ENCODE measurements at regions not wholly inside any gene's neighbourhood (a gene's known extent, or its start where the extent isn't known, plus 50 kb on each side); places are given as distances from the start of the nearest gene placed in this dataset.

GRCh38 chr2:62361964-62362363 lies 144.0 kb downstream of the TMEM17 start:
- Histone ChIP-seq H3K4me3 (ENCODE audit: low read length in 3 of 3) (no peak overlapping the region), H3K9ac (ENCODE audit: low read depth in 1 of 3, low read length in 3 of 3) (no peak overlapping the region), H3K4me1 (ENCODE audit: control insufficient read depth in 3 of 3, insufficient read depth in 3 of 3, low read length in 3 of 3) (no peaks in the 10 kb centered on the region), H3K27ac (ENCODE audit: low read depth, low read length) (no peak overlapping the region), H3K27me3 (ENCODE audit: control insufficient read depth in 3 of 3, insufficient read depth in 3 of 3, low read length in 3 of 3) (peaks cover 0 to 3% (median 0%) of the 10 kb centered on the region in 3 donors), H3K9me3 (ENCODE audit: control insufficient read depth in 3 of 3, low read length in 3 of 3) (peaks cover 0 to 2% (median 0%) of the 10 kb centered on the region in 3 donors), H3K36me3 (ENCODE audit: control insufficient read depth in 3 of 3, insufficient read depth in 3 of 3, low read length in 3 of 3) (no peaks in the 10 kb centered on the region)

- no peaks in the 10 kb centered on the region for H3K4me1 ChIP-seq (ENCODE audit: control insufficient read depth in 3 of 3, insufficient read depth in 3 of 3, low read length in 3 of 3)
- H3K27me3 ChIP-seq (ENCODE audit: control insufficient read depth in 3 of 3, insufficient read depth in 3 of 3, low read length in 3 of 3): no peaks in the 10 kb centered on the region
- H3K36me3 ChIP-seq (ENCODE audit: control insufficient read depth in 3 of 3, insufficient read depth in 3 of 3, low read length in 3 of 3): no peaks in the 10 kb centered on the region
- H3K27ac ChIP-seq (ENCODE audit: low read depth, low read length): no peak overlapping the region
- H3K4me3 ChIP-seq (ENCODE audit: low read length in 3 of 3): no peak overlapping the region
- H3K9me3 ChIP-seq (ENCODE audit: control insufficient read depth in 3 of 3, low read length in 3 of 3): peaks cover 0 to 3% (median 0%) of the 10 kb centered on the region in 3 donors
- no peak overlapping the region for H3K9ac ChIP-seq (ENCODE audit: low read depth in 1 of 3, low read length in 3 of 3)
These were observed 151.0 kb downstream of the TMEM17 start for GRCh38 chr2:62354771-62355561.

- Histone ChIP-seq H3K27me3 (ENCODE audit: control insufficient read depth in 3 of 3, insufficient read depth in 3 of 3, low read length in 3 of 3) (no peaks in the 10 kb centered on the region), H3K36me3 (ENCODE audit: control insufficient read depth in 3 of 3, insufficient read depth in 3 of 3, low read length in 3 of 3) (no peaks in the 10 kb centered on the region), H3K9me3 (ENCODE audit: control insufficient read depth in 3 of 3, low read length in 3 of 3) (peaks cover 0 to 3% (median 0%) of the 10 kb centered on the region in 3 donors), H3K9ac (ENCODE audit: low read depth in 1 of 3, low read length in 3 of 3) (no peak overlapping the region), H3K27ac (ENCODE audit: low read depth, low read length) (no peak overlapping the region), H3K4me1 (ENCODE audit: control insufficient read depth in 3 of 3, insufficient read depth in 3 of 3, low read length in 3 of 3) (no peaks in the 10 kb centered on the region), H3K4me3 (ENCODE audit: low read length in 3 of 3) (no peak overlapping the region)
These were observed 154.0 kb downstream of the TMEM17 start for GRCh38 chr2:62352031-62352430.

GRCh38 chr2:62349788-62350187 lies 153.9 kb downstream of the B3GNT2 start:
- Histone ChIP-seq H3K9me3 (ENCODE audit: control insufficient read depth in 3 of 3, low read length in 3 of 3) (peaks cover 0 to 3% (median 0%) of the 10 kb centered on the region in 3 donors), H3K9ac (ENCODE audit: low read depth in 1 of 3, low read length in 3 of 3) (no peak overlapping the region), H3K4me3 (ENCODE audit: low read length in 3 of 3) (no peak overlapping the region), H3K27me3 (ENCODE audit: control insufficient read depth in 3 of 3, insufficient read depth in 3 of 3, low read length in 3 of 3) (no peaks in the 10 kb centered on the region), H3K36me3 (ENCODE audit: control insufficient read depth in 3 of 3, insufficient read depth in 3 of 3, low read length in 3 of 3) (no peaks in the 10 kb centered on the region), H3K4me1 (ENCODE audit: control insufficient read depth in 3 of 3, insufficient read depth in 3 of 3, low read length in 3 of 3) (no peaks in the 10 kb centered on the region), H3K27ac (ENCODE audit: low read depth, low read length) (no peak overlapping the region)

- H3K4me3 ChIP-seq (ENCODE audit: low read length in 3 of 3): no peak overlapping the region
- H3K27ac ChIP-seq (ENCODE audit: low read depth, low read length): no peak overlapping the region
- H3K4me1 ChIP-seq (ENCODE audit: control insufficient read depth in 3 of 3, insufficient read depth in 3 of 3, low read length in 3 of 3): no peaks in the 10 kb centered on the region
- H3K27me3 ChIP-seq (ENCODE audit: control insufficient read depth in 3 of 3, insufficient read depth in 3 of 3, low read length in 3 of 3): no peaks in the 10 kb centered on the region
- H3K9ac ChIP-seq (ENCODE audit: low read depth in 1 of 3, low read length in 3 of 3): no peak overlapping the region
- no peaks in the 10 kb centered on the region for H3K36me3 ChIP-seq (ENCODE audit: control insufficient read depth in 3 of 3, insufficient read depth in 3 of 3, low read length in 3 of 3)
- peaks cover 0 to 3% (median 0%) of the 10 kb centered on the region in 3 donors for H3K9me3 ChIP-seq (ENCODE audit: control insufficient read depth in 3 of 3, low read length in 3 of 3)
These were observed 152.8 kb downstream of the B3GNT2 start for GRCh38 chr2:62348700-62349099.

- Histone ChIP-seq H3K9me3 (ENCODE audit: control insufficient read depth in 3 of 3, low read length in 3 of 3) (peaks cover 0 to 3% (median 0%) of the 10 kb centered on the region in 3 donors), H3K9ac (ENCODE audit: low read depth in 1 of 3, low read length in 3 of 3) (no peak overlapping the region), H3K27ac (ENCODE audit: low read depth, low read length) (no peak overlapping the region)
These were observed 151.8 kb downstream of the B3GNT2 start for GRCh38 chr2:62347563-62348270.

GRCh38 chr2:62344472-62344871 lies 148.6 kb downstream of the B3GNT2 start:
- Histone ChIP-seq H3K27me3 (ENCODE audit: control insufficient read depth in 3 of 3, insufficient read depth in 3 of 3, low read length in 3 of 3) (no peaks in the 10 kb centered on the region), H3K4me1 (ENCODE audit: control insufficient read depth in 3 of 3, insufficient read depth in 3 of 3, low read length in 3 of 3) (no peaks in the 10 kb centered on the region), H3K36me3 (ENCODE audit: control insufficient read depth in 3 of 3, insufficient read depth in 3 of 3, low read length in 3 of 3) (no peaks in the 10 kb centered on the region), H3K9ac (ENCODE audit: low read depth in 1 of 3, low read length in 3 of 3) (no peak overlapping the region), H3K4me3 (ENCODE audit: low read length in 3 of 3) (no peak overlapping the region), H3K9me3 (ENCODE audit: control insufficient read depth in 3 of 3, low read length in 3 of 3) (no peaks in the 10 kb centered on the region), H3K27ac (ENCODE audit: low read depth, low read length) (no peak overlapping the region)

More at GRCh38 chr2:62347563-62348270, 151.8 kb downstream of the B3GNT2 start:
- Histone ChIP-seq H3K27me3 (ENCODE audit: control insufficient read depth in 3 of 3, insufficient read depth in 3 of 3, low read length in 3 of 3) (no peaks in the 10 kb centered on the region), H3K4me1 (ENCODE audit: control insufficient read depth in 3 of 3, insufficient read depth in 3 of 3, low read length in 3 of 3) (no peaks in the 10 kb centered on the region), H3K4me3 (ENCODE audit: low read length in 3 of 3) (no peak overlapping the region), H3K36me3 (ENCODE audit: control insufficient read depth in 3 of 3, insufficient read depth in 3 of 3, low read length in 3 of 3) (no peaks in the 10 kb centered on the region)

- H3K4me1 ChIP-seq (ENCODE audit: control insufficient read depth in 3 of 3, insufficient read depth in 3 of 3, low read length in 3 of 3): no peaks in the 10 kb centered on the region
- no peaks in the 10 kb centered on the region for H3K9me3 ChIP-seq (ENCODE audit: control insufficient read depth in 3 of 3, low read length in 3 of 3)
- no peaks in the 10 kb centered on the region for H3K36me3 ChIP-seq (ENCODE audit: control insufficient read depth in 3 of 3, insufficient read depth in 3 of 3, low read length in 3 of 3)
- H3K9ac ChIP-seq (ENCODE audit: low read depth in 1 of 3, low read length in 3 of 3): no peak overlapping the region
- H3K27ac ChIP-seq (ENCODE audit: low read depth, low read length): no peak overlapping the region
- no peak overlapping the region for H3K4me3 ChIP-seq (ENCODE audit: low read length in 3 of 3)
- no peaks in the 10 kb centered on the region for H3K27me3 ChIP-seq (ENCODE audit: control insufficient read depth in 3 of 3, insufficient read depth in 3 of 3, low read length in 3 of 3)
These were observed 147.9 kb downstream of the B3GNT2 start for GRCh38 chr2:62343636-62344337.

GRCh38 chr2:62343206-62343605 lies 147.3 kb downstream of the B3GNT2 start:
- H3K27ac ChIP-seq (ENCODE audit: low read depth, low read length): no peak overlapping the region
- no peaks in the 10 kb centered on the region for H3K9me3 ChIP-seq (ENCODE audit: control insufficient read depth in 3 of 3, low read length in 3 of 3)
- no peaks in the 10 kb centered on the region for H3K36me3 ChIP-seq (ENCODE audit: control insufficient read depth in 3 of 3, insufficient read depth in 3 of 3, low read length in 3 of 3)
- H3K4me3 ChIP-seq (ENCODE audit: low read length in 3 of 3): no peak overlapping the region
- H3K27me3 ChIP-seq (ENCODE audit: control insufficient read depth in 3 of 3, insufficient read depth in 3 of 3, low read length in 3 of 3): no peaks in the 10 kb centered on the region
- no peaks in the 10 kb centered on the region for H3K4me1 ChIP-seq (ENCODE audit: control insufficient read depth in 3 of 3, insufficient read depth in 3 of 3, low read length in 3 of 3)
- no peak overlapping the region for H3K9ac ChIP-seq (ENCODE audit: low read depth in 1 of 3, low read length in 3 of 3)

Data from skeletal muscle tissue (tissue), 3 donors.